ENCODE measurements at regions not wholly inside any gene's neighbourhood (a gene's known extent, or its start where the extent isn't known, plus 50 kb on each side); places are given as distances from the start of the nearest gene placed in this dataset.
"Not testable (repeated sequence)": the region's sequence is repeated elsewhere in the genome, so short reads cannot be mapped to it uniquely, and the experiment has no call there.

DNA sequence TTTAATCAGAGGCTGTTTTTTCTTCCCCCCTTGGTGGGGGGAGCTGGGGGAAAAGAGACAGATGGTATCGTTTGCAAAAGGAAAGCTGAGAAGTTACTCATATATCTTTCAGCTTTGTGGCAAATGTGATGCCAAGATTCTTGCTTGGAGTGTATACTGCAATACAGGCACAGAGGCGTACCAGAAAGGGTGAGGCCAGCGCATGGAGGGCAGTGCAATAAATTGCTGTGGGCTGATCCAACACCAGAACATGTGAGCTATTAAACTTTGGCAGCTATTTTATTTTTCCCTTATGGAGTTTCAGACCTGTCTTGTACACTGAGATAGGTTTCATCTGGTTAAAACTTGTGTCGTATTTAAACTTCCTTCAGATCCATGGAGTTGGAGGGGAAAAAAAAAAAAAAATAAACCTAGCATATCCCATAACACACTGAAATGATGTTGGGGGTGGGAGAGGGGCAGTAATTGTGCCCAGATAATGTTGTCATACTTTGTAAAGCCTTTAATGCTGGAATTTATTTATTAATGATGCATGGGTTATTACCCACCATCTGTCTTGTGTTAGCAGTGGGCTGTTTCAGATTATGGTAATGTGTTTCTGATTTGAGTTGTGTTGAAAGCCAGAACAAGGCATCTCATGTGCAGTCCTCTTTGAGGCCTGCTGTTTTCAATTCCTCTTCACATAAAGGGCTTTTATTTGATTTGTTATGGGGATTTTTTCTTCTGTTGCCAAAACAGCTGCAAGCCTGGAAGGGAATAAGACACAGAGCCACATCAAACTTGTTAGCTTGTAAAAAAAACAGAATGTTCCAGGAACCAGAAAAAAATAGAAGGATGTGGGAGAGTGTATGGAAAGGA lies 891.3 kb downstream of the TLE1 start:
- in situ Hi-C loops (cut with MboI; ENCODE audit: low sequenced_read_pairs) = no loop called here

DNA sequence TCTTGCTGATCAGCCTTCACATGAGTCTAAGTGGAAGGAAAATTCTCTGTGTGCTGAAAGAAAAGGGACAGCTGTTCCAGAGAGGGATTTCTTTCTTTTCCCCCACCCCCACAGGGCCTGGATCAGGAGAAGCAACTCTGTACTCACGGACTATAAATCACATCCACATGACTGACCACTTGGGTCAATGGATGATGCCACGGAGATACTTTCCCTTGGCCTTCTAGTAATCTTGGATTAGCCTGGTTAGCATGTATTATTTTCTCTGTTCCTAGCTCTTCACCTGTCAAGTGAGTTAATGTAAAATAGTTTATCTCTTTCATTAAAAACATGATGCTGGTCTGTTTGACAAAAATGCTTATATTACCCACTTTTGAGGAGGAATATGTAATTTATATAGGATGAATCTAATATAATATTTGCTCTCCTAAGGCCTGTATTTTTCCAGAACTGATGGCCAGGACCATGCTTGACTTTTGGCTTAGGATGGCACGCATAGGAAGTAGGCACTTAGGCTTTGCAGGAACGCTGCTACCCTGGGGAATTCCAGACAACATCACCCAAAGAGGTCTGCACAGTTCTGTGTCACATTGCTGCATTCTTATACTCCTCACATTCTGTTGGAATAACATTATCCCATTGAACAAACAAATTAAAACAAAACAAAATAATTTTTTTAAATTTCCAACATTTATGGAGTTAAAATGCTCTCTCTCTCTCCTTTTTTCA lies 892.1 kb downstream of the TLE1 start:
- in situ Hi-C loops (cut with MboI; ENCODE audit: low sequenced_read_pairs) = no loop called here

DNA sequence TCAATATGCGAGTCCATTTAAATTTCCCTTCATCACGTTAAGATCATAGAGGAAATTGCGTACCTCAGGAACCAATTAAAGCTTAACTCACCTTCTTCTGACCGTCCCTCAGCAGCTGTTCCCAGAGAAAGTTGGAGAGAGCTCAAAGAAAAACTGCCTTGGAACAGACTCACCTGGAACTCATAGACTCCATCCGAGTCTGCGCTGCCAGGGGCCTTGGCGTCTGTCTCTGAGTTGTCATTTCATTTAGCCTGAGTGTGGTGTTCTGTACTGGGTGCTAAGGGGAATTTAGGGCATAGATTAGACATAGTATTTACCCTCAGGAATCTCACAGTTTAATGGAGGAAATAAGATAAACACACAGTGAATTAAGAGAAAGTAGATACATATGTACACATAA lies 892.7 kb downstream of the TLE1 start:
- in situ Hi-C loops (cut with MboI; ENCODE audit: low sequenced_read_pairs) = no loop called here

DNA sequence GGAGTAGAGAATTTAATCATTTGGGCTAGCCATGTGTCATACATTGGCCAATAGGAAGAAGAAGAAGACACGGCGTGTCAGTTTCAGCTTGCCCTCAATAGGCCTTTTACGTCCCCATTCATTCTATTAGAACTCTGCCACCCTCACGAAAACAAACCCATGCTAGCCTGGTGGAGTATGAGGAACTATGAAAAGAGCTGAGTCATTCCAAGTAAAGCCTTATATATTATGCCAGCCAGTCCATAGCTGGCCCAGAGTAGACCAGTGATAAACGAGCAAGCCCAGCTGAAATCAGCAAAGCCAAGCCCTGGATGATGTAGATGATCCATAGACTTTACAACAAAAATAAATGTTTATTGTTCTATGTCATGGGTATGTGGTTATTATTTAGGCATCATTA lies 895.1 kb downstream of the TLE1 start:
- in situ Hi-C loops (cut with MboI; ENCODE audit: low sequenced_read_pairs) = no loop called here

DNA sequence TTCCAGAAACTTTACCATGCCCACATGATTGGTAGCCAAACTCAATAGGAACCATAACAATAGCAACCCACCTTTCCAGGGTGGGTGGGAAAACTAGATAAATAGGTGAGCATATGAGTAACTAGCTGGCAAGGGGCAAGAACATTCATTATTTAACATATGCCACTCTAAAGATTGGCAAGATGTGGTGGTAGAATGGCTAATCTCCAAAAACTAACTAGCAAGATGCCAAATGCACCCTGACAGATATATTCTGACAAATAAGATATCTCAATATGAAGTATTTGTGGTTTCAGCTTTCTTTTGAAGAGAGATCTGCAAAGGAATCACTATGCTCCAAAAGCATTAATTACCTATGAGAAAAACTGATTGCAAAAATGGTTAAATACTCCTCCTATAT lies 895.6 kb downstream of the TLE1 start:
- in situ Hi-C loops (cut with MboI; ENCODE audit: low sequenced_read_pairs) = no loop called here

DNA sequence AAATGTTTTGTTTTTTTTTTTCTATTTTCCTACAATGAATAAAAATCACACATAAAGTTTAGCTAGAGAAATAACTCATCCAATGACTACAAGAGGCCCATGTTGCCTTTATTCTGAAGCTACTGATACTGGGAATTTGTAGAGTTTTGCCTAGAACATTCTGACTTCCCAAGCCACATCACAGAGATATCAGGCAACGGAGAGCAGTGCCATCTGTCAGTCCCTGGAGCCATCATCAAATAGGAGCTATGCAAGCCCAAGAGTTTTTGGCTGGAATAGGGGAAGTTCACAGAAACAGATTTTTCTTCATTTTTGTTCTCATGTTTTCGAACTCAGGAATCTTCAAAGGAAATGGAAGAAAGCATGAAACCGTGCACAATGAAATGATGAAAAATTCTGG lies 896.6 kb downstream of the TLE1 start:
- in situ Hi-C loops (cut with MboI; ENCODE audit: low sequenced_read_pairs) = no loop called here

DNA sequence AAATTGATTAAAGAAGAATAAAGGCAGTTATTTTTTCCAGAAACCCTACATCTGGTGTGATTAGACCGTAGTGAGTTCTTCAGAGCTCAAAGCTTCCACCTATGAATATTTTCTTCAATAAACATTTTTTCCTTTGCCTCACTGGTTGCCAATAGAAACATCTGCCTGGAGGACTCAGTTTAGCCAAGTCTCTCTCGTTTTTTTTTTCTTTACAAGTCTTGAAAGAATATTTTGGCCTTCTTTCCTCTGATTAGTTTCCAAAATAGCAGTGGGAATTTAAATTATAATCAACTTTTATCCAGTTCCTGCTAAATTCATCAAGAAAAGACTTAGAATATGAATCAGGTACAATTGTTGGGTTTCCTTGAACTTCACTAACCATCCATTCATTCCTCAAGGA lies 897.5 kb downstream of the TLE1 start:
- in situ Hi-C loops (cut with MboI; ENCODE audit: low sequenced_read_pairs) = no loop called here

DNA sequence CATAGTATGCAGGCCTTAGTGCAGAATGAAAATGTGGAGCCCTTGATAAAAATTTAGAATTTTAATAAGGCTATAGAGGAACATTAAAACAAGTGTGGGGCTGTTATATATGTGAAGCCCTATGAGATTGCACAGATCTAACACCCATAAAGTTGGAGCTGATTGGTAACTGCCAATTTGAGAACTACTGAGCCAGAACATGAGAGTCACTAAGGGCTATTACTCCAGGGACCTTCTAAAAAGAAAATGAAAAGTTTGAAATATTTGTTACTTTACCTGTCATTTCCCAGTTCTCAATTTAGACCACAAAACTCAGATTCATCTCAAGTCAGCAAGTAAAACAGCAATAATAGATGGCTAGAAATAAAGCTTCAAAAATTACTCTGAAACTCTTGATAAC lies 898.6 kb downstream of the TLE1 start:
- in situ Hi-C loops (cut with MboI; ENCODE audit: low sequenced_read_pairs) = no loop called here

DNA sequence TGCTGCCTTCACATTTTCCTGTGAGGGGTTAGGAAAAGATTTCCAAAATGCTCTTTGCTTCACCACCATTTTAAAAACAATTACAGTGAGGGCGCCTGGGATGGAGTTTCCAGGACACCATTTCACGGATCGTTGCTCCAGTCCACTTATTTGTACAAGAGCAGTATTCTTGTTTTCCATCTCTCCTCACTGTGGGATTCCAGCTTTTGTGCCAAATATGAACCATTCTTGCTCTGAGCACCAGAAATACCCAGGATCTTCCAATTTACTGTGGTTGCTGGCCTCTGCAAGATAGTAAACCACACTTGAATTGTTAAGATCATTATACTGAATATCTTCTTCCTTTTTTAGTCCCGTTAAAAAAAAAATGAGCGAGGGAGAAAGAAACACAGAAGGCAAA lies 899.5 kb downstream of the TLE1 start:
- in situ Hi-C loops (cut with MboI; ENCODE audit: low sequenced_read_pairs) = no loop called here

DNA sequence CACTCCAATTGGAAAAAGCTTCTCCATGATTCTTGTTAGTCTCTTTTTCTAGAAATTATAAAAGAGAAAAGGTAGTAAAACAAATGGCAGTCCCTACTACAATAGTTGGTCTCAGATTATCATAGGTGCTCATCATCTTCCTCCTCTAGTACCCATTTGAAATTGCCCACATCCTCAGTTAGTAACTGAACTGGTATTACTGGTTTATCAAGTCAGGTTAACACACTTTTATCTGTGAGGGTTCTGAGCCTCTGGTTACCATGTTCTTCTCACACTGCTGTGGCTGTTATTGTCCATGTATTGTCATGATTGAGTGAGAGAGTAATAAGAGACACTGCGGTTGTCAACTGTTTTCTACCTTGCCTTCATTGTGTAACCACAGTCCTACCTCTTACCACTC lies 901.7 kb downstream of the TLE1 start:
- in situ Hi-C loops (cut with MboI; ENCODE audit: low sequenced_read_pairs) = no loop called here

DNA sequence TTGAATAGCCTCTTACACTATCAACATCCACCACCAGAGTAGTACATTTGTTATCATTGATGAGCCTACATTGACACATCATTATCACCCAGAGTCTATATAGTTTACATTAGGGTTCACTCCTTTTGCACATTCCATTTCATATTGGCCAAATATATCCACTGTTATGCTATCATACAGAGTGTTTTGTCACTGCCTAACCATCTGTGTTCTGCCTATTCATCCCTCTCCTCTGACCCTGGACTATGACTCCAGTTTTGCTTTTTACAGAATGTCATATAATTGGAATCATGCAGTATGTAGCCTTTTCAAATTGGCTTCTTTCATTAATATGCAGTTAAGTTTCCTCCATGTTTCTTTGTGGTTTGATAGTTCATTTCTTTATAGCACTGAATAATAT lies 904.7 kb downstream of the TLE1 start:
- in situ Hi-C loops (cut with MboI; ENCODE audit: low sequenced_read_pairs) = no loop called here

DNA sequence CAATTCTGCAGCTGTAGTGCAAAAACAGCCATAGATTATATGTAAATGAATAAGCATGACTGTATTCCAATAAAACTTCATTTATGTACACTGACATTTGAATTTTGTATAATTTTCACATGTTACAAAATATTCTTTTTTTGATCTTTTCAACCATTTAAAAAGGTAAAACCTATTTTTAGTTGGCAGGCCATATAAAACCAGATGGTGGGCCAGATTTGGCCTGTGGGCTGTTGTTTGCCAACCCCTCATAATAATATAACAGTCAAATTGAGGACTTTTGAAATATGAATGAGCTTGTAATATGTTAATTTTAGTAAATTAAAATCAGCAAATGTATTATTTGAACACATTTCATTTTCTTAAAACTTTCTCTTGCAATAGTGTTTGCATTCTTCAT lies 913.4 kb downstream of the TLE1 start:
- in situ Hi-C loops (cut with MboI; ENCODE audit: low sequenced_read_pairs) = no loop called here

DNA sequence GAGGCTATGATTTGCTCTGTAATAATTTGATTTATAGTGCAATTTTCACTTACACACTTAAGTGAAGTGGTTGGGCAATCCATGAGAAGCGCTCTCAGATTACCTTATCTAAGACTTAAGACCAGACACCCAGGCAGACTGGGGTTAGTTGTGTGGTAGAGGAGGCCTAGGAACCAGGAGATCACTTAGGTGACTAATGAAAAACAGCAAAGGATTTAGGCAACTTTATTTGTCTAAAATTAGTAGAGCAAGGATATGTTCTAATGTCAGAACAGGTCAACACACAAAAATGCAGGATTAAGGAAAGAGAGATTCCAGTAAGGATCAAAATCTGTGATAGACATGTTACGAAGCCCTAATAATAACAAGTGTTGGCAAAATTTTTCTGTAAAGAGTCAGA lies 913.8 kb downstream of the TLE1 start:
- in situ Hi-C loops (cut with MboI; ENCODE audit: low sequenced_read_pairs) = no loop called here

DNA sequence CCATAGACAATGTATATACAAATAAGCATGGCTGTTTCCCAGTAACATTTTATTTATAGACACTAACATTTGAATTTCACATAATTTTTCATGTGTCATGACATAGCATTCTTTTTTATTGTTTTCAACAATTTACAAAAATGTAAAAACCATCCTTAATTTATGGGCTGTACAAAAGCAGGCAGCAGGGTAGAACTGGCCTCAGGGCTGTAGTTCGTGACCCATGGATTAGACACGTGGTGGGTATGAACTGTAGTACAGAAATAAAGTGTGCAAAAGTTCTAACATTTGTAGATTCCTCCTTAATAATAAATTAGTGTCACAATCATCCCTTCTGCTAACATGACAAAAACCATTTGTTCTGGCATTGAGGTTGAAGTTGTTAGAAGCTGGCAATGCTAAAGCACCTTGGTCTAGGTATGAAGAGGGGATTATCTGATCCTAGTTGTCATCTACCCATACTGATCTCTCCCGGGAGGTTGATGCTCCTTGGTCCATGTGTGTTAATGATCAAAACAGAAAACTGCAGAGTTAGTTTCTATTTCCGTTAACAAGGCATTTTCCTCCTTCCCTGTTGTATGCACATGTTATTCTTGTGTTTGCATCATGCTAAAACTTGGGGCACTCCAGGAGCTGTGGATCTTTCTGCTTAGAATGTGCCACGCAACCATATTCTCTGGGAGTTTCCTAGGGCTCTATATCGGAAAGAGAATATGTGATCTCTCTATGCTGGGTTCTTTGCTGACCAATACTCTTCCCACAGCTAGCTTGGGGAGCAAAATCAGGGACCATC lies 917.6 kb downstream of the TLE1 start:
- in situ Hi-C loops (cut with MboI; ENCODE audit: low sequenced_read_pairs) = no loop called here

DNA sequence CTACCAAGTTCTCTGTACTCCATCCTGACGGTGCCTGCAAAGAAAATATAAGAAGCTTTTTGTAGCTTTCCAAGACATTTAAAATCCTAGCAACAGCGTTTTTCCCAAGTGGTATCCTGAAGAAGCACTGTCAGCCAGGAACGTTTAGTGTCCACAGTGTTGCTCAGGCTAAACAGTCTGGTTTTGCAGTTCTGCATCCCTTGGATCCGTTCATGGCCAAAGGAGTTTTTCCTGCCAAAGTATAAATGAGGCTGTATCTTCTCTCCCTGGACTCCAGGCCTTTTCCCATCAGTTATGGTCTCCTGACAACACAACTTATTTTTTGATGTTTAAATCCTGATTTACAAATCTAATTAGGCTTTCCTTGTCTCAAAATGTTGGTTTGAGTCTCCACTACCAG lies 925.8 kb downstream of the TLE1 start:
- in situ Hi-C loops (cut with MboI; ENCODE audit: low sequenced_read_pairs) = no loop called here

DNA sequence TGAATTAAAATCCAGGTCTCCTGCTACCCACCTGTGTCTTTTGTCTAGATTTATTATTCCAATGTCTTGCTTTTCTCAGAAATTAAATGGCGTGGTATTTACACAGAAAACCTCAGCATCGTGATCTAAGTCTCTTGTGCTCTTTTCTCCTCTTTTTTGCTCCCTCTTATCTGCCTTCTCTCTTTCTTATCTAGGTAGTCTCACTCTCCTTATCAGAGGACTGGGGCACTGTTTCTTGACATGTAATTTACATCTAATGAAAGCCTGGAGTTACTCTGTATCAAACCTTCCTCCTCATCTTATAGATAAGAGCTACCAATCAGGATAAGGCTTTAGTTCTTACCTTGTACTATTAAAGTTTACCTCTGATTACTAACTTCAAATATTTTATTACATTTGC lies 933.8 kb downstream of the TLE1 start:
- in situ Hi-C loops (cut with MboI; ENCODE audit: low sequenced_read_pairs) = no loop called here

DNA sequence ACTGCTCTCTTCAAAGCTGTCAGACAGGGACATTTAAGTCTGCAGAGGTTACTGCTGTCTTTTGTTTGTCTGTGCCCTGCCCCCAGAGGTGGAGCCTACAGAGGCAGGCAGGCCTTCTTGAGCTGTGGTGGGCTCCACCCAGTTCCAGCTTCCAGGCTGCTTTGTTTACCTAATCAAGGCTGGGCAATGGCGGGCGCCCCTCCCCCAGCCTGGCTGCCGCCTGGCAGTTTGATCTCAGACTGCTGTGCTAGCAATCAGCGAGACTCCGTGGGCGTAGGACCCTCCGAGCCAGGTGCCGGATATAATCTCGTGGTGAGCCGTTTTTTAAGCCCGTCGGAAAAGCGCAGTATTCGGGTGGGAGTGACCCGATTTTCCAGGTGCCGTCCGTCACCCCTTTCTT lies 942.3 kb downstream of the TLE1 start:
- in situ Hi-C loops (cut with MboI; ENCODE audit: low sequenced_read_pairs) = not testable (repeated sequence)

DNA sequence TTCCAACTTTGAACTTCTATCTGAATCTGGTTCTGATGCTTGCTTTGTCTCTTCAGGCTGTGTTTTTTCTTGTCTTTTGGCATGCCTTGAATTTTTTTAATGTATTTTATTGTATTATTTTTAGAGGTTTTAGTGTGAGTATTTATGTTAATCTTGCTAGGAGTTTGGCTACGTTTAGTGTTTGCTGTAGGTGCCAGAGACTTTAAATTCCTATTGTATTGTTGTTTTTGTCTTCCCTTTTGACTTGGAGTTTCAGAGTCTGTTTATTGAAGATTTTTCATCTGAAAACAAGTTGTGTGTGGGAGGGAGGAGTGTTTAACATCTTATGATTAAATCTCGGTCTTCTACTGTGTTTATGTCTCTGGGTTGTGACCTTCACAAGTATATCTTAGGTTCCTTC lies 956.8 kb downstream of the TLE1 start:
- in situ Hi-C loops (cut with MboI; ENCODE audit: low sequenced_read_pairs) = no loop called here

DNA sequence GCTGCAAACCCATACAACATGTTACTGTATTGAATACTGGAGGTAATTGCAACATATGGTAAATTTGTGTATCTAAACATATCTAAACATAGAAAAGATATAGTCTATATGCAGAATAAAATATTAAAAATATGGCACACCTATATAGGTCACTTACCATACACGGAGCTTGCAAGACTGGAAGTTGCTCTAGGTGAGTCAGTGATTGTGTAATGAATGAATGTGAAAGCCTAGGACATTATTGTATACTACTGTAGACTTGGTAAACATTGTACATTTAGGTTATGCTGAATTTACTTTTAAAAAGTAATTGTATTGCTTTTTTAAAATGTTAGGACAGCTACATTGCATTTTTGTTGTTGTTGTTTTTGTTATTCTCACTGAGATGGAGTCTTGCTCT lies 968.8 kb downstream of the TLE1 start:
- in situ Hi-C loops (cut with MboI; ENCODE audit: low sequenced_read_pairs) = no loop called here

DNA sequence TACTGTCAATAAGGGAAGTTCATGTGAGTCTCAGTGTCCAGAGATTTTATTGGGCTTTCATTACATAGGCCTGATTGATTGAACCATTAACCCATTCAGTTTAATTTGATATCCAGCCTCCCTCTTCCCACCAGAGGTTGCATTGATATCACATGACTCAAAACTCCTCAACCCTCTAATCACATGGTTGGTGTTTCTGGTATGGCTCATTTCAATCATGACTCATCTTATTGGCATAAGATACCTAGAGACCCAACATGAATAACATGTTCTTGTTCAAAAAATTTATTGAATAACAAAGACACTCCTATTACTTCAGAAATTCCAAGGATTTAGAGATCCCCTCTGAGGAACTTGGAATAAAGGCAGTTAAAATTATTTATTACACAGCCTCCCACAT lies 982.2 kb downstream of the TLE1 start:
- in situ Hi-C loops (cut with MboI; ENCODE audit: low sequenced_read_pairs) = no loop called here

DNA sequence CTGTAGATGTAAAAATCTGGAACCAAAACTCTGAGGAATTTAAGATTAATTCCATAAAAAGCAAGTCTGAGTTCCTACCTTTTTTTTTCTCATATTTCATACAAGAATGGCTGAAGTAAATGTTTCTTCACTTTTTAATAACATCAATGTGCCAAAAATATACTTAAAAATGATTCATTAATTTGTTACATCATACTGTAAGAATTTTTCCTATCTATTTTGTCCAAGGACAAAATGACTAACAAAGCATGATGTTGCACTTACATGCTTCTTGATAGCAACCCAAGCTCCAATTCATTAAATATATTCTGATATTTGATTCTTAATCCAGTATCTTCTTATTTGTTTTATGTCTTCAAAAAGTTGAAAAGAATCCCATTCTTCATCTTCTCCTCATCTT lies 988.3 kb downstream of the TLE1 start:
- in situ Hi-C loops (cut with MboI; ENCODE audit: low sequenced_read_pairs) = no loop called here

DNA sequence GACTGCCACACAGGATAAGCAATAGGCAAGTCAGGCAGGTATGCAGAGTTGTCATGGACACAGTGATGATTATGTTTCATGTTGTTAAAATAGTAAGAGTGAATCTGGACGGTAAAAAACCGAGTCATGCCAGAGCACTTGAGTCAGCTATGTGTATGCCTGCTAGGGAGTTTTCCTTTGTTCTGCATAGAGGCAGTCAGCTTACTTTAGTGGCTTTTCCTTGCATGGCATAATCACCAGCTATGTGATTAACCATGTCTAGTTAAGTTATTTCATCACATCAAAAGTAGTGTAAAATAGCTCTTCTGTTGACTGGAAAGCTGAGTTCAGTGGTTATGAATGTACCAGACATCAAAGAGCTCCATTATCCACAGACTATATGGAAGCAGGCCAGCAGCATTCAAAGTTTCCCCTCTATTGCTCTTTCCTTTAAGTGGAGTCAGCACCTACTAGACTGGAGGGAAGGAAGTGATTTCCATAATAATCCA lies 989.8 kb downstream of the TLE1 start:
- in situ Hi-C loops (cut with MboI; ENCODE audit: low sequenced_read_pairs) = no loop called here

Data from HL-60/S4 treated with phorbol 12-myristate 13-acetate at 8.2 ng/mL for 4 days and 3 days (cell line).